ENCODE measurements at regions not wholly inside any gene's neighbourhood (a gene's known extent, or its start where the extent isn't known, plus 50 kb on each side); places are given as distances from the start of the nearest gene placed in this dataset.

DNA sequence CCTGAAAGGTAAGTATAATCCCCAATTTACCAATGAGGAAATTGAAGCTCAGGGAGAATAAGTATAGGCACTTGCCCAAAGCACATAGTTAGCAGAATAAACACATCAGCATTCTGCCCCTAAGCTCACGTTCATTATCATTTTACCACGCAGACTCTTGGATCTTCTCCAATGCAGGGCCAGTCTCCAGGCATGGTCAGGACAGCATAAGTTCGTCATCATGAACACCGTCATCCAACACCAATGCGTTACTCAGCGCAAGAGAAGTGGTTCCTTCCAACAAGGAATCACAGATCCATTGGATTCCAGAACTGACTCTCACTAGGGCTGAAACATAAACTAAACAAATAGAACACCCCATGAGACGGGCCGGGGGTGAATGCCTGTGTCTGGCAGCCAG, 86.5 kb upstream of the GPM6B start:
- H3K4me1 ChIP-seq (ENCODE audit: control insufficient read depth, insufficient read depth, low read length), result no peaks in the 10 kb centered on the region
- H3K9ac ChIP-seq (ENCODE audit: low read length in 2 of 2), result no peak overlapping the region
- H3K9me3 ChIP-seq (ENCODE audit: control insufficient read depth in 2 of 2, low read length in 2 of 2), result no peaks in the 10 kb centered on the region
- H3K36me3 ChIP-seq (ENCODE audit: control insufficient read depth in 2 of 2, insufficient read depth in 2 of 2, low read length in 2 of 2), result no peaks in the 10 kb centered on the region
- H3K4me3 ChIP-seq (ENCODE audit: low read length in 2 of 2), result no peak overlapping the region
- no peak overlapping the region for H3K27ac ChIP-seq (ENCODE audit: low read length)
- peaks cover 0 to 9% of the 10 kb centered on the region in 2 donors for H3K27me3 ChIP-seq (ENCODE audit: control insufficient read depth in 1 of 2, insufficient read depth in 2 of 2, low read length in 2 of 2)

DNA sequence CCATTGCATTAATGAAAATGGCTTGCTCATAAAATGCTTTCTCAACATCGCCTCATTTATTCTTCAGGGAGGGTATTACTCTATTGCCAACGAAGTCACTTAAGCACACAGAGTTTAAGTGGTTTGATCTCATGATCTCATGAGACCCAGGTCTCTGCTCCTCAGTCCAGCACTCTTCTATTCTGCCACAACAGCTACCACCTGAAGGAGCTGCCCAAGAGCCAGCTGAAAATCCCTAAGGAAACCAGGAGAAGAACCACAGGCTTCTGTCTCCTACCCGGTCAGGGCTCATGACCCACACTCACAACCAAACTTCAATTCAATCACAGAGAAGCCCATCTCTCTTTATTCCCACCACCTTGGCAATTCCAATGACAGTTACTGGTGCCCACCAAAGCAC, 85.5 kb upstream of the GPM6B start:
- Histone ChIP-seq H3K4me1 (ENCODE audit: control insufficient read depth, insufficient read depth, low read length) (no peaks in the 10 kb centered on the region), H3K9ac (ENCODE audit: low read length in 2 of 2) (no peak overlapping the region), H3K4me3 (ENCODE audit: low read length in 2 of 2) (no peak overlapping the region), H3K36me3 (ENCODE audit: control insufficient read depth in 2 of 2, insufficient read depth in 2 of 2, low read length in 2 of 2) (no peaks in the 10 kb centered on the region), H3K27me3 (ENCODE audit: control insufficient read depth in 1 of 2, insufficient read depth in 2 of 2, low read length in 2 of 2) (peaks cover 0 to 9% of the 10 kb centered on the region in 2 donors), H3K9me3 (ENCODE audit: control insufficient read depth in 2 of 2, low read length in 2 of 2) (no peaks in the 10 kb centered on the region), H3K27ac (ENCODE audit: low read length) (no peak overlapping the region)

DNA sequence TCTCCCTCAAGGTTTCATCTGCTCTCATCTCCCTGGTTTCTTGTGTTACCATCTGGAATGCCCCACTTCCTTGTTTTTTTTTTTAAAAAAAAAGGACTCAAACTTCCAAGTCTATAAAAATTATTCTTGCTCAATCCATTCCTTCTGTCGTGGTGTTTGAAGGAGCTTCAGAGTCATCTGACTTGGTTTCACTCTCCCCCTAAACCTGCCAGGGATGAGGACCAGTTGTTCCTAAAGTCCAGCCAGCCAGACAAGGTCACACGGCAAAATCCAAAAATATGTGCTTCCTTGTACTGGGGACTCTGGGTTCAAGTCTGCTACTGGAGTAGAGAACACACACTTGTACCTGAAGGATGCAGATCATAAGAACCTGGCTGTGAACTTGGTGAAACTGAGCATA, 84.5 kb upstream of the GPM6B start:
- Histone ChIP-seq H3K27ac (ENCODE audit: low read length) (no peak overlapping the region), H3K27me3 (ENCODE audit: control insufficient read depth in 1 of 2, insufficient read depth in 2 of 2, low read length in 2 of 2) (peaks cover 0 to 9% of the 10 kb centered on the region in 2 donors), H3K4me1 (ENCODE audit: control insufficient read depth, insufficient read depth, low read length) (no peaks in the 10 kb centered on the region), H3K9ac (ENCODE audit: low read length in 2 of 2) (no peak overlapping the region), H3K36me3 (ENCODE audit: control insufficient read depth in 2 of 2, insufficient read depth in 2 of 2, low read length in 2 of 2) (no peaks in the 10 kb centered on the region), H3K9me3 (ENCODE audit: control insufficient read depth in 2 of 2, low read length in 2 of 2) (no peaks in the 10 kb centered on the region), H3K4me3 (ENCODE audit: low read length in 2 of 2) (no peak overlapping the region)

DNA sequence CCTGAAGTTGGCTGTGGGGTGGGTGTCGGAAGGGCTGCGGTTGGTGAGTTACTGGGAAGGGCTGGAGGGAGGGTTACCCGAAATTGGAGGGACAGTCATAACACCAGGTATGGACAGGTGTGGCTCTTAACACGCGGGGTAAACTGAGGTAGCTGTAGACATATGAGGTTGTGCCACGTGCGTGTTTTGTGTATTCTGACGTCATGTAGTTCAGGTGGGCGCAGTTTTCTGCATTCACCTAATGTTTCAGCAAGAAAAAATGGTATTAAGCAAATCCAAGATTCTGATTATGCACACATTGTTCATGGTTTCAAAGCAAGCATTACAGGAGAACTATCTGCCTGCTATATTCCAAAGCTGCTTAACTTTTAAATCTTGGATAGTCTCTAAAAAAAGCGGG, 83.5 kb upstream of the GPM6B start:
- Histone ChIP-seq H3K4me3 (ENCODE audit: low read length in 2 of 2) (no peak overlapping the region), H3K9ac (ENCODE audit: low read length in 2 of 2) (no peak overlapping the region), H3K9me3 (ENCODE audit: control insufficient read depth in 2 of 2, low read length in 2 of 2) (no peaks in the 10 kb centered on the region), H3K36me3 (ENCODE audit: control insufficient read depth in 2 of 2, insufficient read depth in 2 of 2, low read length in 2 of 2) (no peaks in the 10 kb centered on the region), H3K27ac (ENCODE audit: low read length) (no peak overlapping the region), H3K27me3 (ENCODE audit: control insufficient read depth in 1 of 2, insufficient read depth in 2 of 2, low read length in 2 of 2) (peaks cover 0 to 9% of the 10 kb centered on the region in 2 donors), H3K4me1 (ENCODE audit: control insufficient read depth, insufficient read depth, low read length) (no peaks in the 10 kb centered on the region)

DNA sequence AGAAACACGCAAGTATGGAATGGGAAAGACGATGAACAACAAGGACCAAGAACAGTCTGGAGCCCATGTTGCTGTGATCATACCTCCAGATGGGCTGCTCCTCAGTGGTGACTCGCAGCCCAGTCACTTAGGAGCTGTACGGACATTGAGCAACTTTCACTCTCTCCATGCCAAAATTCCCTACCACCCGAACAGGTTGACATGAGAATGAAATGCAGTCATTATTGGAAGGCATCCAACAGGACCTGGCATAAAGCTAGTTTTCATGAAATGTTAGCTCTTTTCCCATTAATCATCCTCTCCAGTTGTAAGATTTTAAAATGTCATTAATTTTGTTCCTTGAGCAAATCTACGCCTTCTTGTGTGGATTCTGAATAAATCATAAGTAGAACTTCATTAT, 82.7 kb upstream of the GPM6B start:
- no peaks in the 10 kb centered on the region for H3K36me3 ChIP-seq (ENCODE audit: control insufficient read depth in 2 of 2, insufficient read depth in 2 of 2, low read length in 2 of 2)
- no peak overlapping the region for H3K9ac ChIP-seq (ENCODE audit: low read length in 2 of 2)
- H3K4me3 ChIP-seq (ENCODE audit: low read length in 2 of 2), result no peak overlapping the region
- no peak overlapping the region for H3K27ac ChIP-seq (ENCODE audit: low read length)
- H3K4me1 ChIP-seq (ENCODE audit: control insufficient read depth, insufficient read depth, low read length), result no peaks in the 10 kb centered on the region
- H3K27me3 ChIP-seq (ENCODE audit: control insufficient read depth in 1 of 2, insufficient read depth in 2 of 2, low read length in 2 of 2), result peaks cover 0 to 9% of the 10 kb centered on the region in 2 donors
- H3K9me3 ChIP-seq (ENCODE audit: control insufficient read depth in 2 of 2, low read length in 2 of 2), result no peaks in the 10 kb centered on the region

DNA sequence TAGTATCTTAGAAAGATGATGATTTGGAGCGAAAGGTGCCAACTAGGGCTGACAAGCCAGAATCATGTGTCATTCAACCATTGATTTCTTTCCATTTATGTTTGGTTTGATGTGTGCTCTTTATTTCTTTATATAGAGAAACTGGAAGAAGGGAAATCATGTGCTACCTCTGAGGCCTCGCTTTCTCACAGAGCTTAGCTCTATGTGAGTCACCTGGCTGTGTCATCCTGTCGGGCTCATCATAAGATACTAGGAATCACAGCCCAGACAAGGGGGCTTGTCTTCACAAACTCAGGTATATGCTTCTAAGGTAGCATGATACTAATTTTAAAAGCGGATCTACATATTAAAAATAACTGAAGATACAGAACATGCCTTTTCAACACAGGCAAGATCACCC, 81.7 kb upstream of the GPM6B start:
- no peak overlapping the region for H3K4me3 ChIP-seq (ENCODE audit: low read length in 2 of 2)

DNA sequence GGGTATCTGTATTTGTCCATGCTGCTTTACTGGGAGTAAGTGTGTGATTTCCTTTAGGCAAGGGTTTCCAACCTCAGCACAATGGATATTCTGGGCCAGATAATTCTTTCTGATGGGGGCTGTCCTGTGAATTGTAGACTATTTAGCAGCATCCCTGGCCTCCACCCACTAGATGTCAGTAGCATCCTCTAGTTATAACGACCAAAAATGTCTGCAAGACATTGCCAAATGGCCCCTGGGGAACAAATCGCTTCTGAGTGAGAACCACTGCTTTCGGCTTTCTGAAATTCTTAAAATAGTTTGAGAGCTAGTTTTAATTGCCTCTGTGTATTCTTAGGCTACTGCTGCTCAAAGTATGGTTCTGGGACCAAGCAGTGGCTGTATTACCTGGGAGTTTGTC, 81.2 kb upstream of the GPM6B start:
- peaks cover 0 to 8% of the 10 kb centered on the region in 2 donors for H3K27me3 ChIP-seq (ENCODE audit: control insufficient read depth in 1 of 2, insufficient read depth in 2 of 2, low read length in 2 of 2)
- H3K9ac ChIP-seq (ENCODE audit: low read length in 2 of 2), result no peak overlapping the region
- no peaks in the 10 kb centered on the region for H3K4me1 ChIP-seq (ENCODE audit: control insufficient read depth, insufficient read depth, low read length)
- no peaks in the 10 kb centered on the region for H3K9me3 ChIP-seq (ENCODE audit: control insufficient read depth in 2 of 2, low read length in 2 of 2)
- no peak overlapping the region for H3K27ac ChIP-seq (ENCODE audit: low read length)
- no peak overlapping the region for H3K4me3 ChIP-seq (ENCODE audit: low read length in 2 of 2)
- H3K36me3 ChIP-seq (ENCODE audit: control insufficient read depth in 2 of 2, insufficient read depth in 2 of 2, low read length in 2 of 2), result no peaks in the 10 kb centered on the region

More for the DNA sequence above, 81.7 kb upstream of the GPM6B start:
- Histone ChIP-seq H3K9me3 (ENCODE audit: control insufficient read depth in 2 of 2, low read length in 2 of 2) (no peaks in the 10 kb centered on the region), H3K4me1 (ENCODE audit: control insufficient read depth, insufficient read depth, low read length) (no peaks in the 10 kb centered on the region), H3K27me3 (ENCODE audit: control insufficient read depth in 1 of 2, insufficient read depth in 2 of 2, low read length in 2 of 2) (peaks cover 0 to 9% of the 10 kb centered on the region in 2 donors), H3K36me3 (ENCODE audit: control insufficient read depth in 2 of 2, insufficient read depth in 2 of 2, low read length in 2 of 2) (no peaks in the 10 kb centered on the region), H3K27ac (ENCODE audit: low read length) (no peak overlapping the region), H3K9ac (ENCODE audit: low read length in 2 of 2) (no peak overlapping the region)

DNA sequence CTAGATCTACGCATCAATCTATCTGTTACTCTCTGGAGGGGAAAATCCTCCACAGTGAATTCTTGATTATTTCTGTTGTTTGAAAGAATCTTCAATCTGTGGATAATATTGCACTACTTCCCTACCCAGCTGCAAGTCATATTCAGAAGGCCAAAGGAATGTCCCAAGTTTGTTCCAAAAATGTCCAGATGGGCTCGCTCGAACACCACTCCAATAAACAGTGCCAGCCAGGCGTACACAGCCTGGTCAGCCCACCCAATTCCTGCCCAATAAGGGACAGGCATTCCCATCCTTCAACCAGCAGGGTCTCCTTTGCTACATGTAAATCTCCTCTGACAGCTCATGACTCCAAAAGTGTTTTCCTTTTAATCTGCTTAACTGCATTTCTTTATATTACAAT, 80.7 kb upstream of the GPM6B start:
- Histone ChIP-seq H3K4me1 (ENCODE audit: control insufficient read depth, insufficient read depth, low read length) (no peaks in the 10 kb centered on the region), H3K9ac (ENCODE audit: low read length in 2 of 2) (no peak overlapping the region), H3K36me3 (ENCODE audit: control insufficient read depth in 2 of 2, insufficient read depth in 2 of 2, low read length in 2 of 2) (no peaks in the 10 kb centered on the region), H3K4me3 (ENCODE audit: low read length in 2 of 2) (no peak overlapping the region), H3K27me3 (ENCODE audit: control insufficient read depth in 1 of 2, insufficient read depth in 2 of 2, low read length in 2 of 2) (peaks cover 0 to 4% of the 10 kb centered on the region in 2 donors), H3K9me3 (ENCODE audit: control insufficient read depth in 2 of 2, low read length in 2 of 2) (no peaks in the 10 kb centered on the region), H3K27ac (ENCODE audit: low read length) (no peak overlapping the region)

DNA sequence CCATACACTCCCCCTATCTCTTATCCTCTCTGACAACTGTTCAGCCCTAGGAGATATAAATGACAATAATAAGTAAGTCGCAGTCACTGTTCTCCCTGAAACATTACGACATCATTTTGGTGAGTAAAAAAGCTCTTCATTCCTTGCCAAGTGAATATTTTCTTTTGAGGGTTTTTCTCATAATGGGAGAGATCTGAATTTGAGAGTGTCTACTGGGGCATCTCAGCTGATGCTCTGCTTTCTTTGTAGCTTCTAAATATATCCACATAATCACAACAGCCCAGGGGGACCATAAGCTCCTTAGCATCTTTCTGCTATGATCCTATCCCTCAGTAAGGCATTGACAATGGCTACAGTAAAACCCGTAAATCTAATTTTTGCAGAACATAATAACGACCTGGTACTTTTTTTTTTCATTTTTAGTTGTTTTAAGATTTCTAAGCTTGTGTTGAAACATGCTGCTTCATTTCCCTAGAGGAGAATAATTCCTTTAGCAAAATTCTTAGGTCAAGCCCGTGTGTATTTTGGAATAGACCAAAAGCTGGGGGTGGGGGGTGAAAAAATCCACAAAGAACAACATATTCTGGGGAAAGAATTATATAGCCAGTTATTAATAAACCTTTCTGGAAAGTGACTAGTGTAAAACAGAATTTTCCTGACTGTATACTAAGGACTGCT, 78.1 kb upstream of the GPM6B start:
- Histone ChIP-seq H3K9ac (ENCODE audit: low read length in 2 of 2) (no peak overlapping the region), H3K9me3 (ENCODE audit: control insufficient read depth in 2 of 2, low read length in 2 of 2) (no peaks in the 10 kb centered on the region), H3K4me1 (ENCODE audit: control insufficient read depth, insufficient read depth, low read length) (no peaks in the 10 kb centered on the region), H3K4me3 (ENCODE audit: low read length in 2 of 2) (no peak overlapping the region), H3K27ac (ENCODE audit: low read length) (no peak overlapping the region), H3K27me3 (ENCODE audit: control insufficient read depth in 1 of 2, insufficient read depth in 2 of 2, low read length in 2 of 2) (peaks cover 0 to 11% of the 10 kb centered on the region in 2 donors), H3K36me3 (ENCODE audit: control insufficient read depth in 2 of 2, insufficient read depth in 2 of 2, low read length in 2 of 2) (no peaks in the 10 kb centered on the region)

DNA sequence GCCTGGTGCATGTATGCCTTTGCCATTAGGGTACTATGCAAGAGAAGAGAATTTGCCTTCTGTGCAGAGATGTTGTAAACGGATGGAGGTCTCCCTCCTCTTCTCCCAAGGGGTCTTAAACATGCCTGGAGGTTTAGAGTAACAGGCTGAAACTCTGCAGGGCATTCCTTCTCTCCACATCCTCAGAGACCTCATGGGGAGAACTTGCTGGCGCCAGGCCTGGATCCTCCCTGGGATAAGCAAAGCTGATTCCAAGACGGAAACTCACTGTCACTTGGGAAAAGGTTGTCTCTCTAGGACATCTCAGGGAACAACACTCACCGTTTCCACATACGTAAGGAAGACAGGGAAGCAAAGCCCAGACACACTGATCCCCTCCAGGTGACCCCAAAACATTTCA, 76.9 kb upstream of the GPM6B start:
- H3K36me3 ChIP-seq (ENCODE audit: control insufficient read depth in 2 of 2, insufficient read depth in 2 of 2, low read length in 2 of 2), result no peaks in the 10 kb centered on the region
- no peaks in the 10 kb centered on the region for H3K9me3 ChIP-seq (ENCODE audit: control insufficient read depth in 2 of 2, low read length in 2 of 2)
- no peaks in the 10 kb centered on the region for H3K4me1 ChIP-seq (ENCODE audit: control insufficient read depth, insufficient read depth, low read length)
- no peak overlapping the region for H3K27ac ChIP-seq (ENCODE audit: low read length)
- H3K9ac ChIP-seq (ENCODE audit: low read length in 2 of 2), result no peak overlapping the region
- H3K4me3 ChIP-seq (ENCODE audit: low read length in 2 of 2), result no peak overlapping the region
- peaks cover 0 to 11% of the 10 kb centered on the region in 2 donors for H3K27me3 ChIP-seq (ENCODE audit: control insufficient read depth in 1 of 2, insufficient read depth in 2 of 2, low read length in 2 of 2)

DNA sequence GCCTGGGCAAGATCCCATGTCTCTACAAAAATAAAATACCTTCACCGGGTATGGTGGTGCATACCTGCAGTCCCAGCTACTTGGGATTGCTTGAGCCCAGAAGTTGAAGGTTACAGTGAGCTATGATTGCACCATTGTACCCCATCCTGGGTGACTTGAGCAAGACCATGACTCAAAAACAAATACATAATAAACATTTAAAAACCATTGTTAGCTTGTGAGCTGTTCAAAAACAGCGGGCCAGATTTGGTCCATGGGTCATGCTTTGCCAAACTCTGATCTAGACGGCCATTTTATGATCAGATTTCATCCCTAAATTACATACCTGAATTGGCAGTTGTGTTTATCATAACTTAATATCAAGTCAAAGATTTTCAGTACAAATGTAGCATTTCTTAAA, 76.0 kb upstream of the GPM6B start:
- no peaks in the 10 kb centered on the region for H3K9me3 ChIP-seq (ENCODE audit: control insufficient read depth in 2 of 2, low read length in 2 of 2)
- no peaks in the 10 kb centered on the region for H3K36me3 ChIP-seq (ENCODE audit: control insufficient read depth in 2 of 2, insufficient read depth in 2 of 2, low read length in 2 of 2)
- H3K9ac ChIP-seq (ENCODE audit: low read length in 2 of 2), result no peak overlapping the region
- no peak overlapping the region for H3K27ac ChIP-seq (ENCODE audit: low read length)
- H3K27me3 ChIP-seq (ENCODE audit: control insufficient read depth in 1 of 2, insufficient read depth in 2 of 2, low read length in 2 of 2), result peaks cover 0 to 11% of the 10 kb centered on the region in 2 donors
- H3K4me1 ChIP-seq (ENCODE audit: control insufficient read depth, insufficient read depth, low read length), result no peaks in the 10 kb centered on the region
- no peak overlapping the region for H3K4me3 ChIP-seq (ENCODE audit: low read length in 2 of 2)
